ENCODE measurements at regions not wholly inside any gene's neighbourhood (a gene's known extent, or its start where the extent isn't known, plus 50 kb on each side); places are given as distances from the start of the nearest gene placed in this dataset.

DNA sequence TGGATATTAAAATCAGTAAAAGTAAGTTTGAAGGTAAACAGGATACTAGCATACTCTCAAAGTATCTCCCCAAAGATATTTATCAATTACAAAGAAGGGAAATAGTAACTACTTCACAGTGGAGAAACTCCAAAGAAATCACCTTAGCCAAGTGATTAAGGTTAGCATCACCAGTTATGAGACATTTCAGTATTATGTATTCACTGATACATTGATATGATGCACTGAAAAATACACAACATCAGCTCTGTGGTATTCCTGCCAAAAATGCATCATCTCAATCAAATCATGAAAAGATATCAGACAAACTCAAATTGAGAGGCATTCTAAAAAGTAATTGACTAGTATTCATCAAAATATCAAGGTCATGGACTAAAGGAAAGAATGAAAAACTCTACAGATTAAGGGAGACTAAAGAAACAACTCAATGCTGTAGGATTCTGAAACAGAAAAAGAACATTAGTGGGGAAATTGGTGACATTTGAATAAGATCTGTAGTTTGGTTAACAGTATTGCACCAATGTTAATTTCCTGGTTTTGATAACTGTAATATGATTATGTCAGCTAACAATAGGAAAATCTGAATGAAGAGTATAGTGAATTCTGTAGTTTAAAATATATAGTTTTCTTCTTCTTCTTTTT, 215.4 kb downstream of the UACA start:
- TF ChIP-seq POLR2AphosphoS5 (IDR thresholded peaks at IDR 0.05) (no peak), POLR2A (IDR thresholded peaks at IDR 0.05) (no peak), EP300 (IDR thresholded peaks at IDR 0.05; ENCODE audit: low read depth) (no peak)
- TF ChIP-seq, protein P1, sequence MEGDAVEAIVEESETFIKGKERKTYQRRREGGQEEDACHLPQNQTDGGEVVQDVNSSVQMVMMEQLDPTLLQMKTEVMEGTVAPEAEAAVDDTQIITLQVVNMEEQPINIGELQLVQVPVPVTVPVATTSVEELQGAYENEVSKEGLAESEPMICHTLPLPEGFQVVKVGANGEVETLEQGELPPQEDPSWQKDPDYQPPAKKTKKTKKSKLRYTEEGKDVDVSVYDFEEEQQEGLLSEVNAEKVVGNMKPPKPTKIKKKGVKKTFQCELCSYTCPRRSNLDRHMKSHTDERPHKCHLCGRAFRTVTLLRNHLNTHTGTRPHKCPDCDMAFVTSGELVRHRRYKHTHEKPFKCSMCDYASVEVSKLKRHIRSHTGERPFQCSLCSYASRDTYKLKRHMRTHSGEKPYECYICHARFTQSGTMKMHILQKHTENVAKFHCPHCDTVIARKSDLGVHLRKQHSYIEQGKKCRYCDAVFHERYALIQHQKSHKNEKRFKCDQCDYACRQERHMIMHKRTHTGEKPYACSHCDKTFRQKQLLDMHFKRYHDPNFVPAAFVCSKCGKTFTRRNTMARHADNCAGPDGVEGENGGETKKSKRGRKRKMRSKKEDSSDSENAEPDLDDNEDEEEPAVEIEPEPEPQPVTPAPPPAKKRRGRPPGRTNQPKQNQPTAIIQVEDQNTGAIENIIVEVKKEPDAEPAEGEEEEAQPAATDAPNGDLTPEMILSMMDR (IDR thresholded peaks at IDR 0.05), result no peak

Measured in transverse colon (tissue), 4 donors.